CD4-positive, alpha-beta T cell treated with Interleukin-12 subunit alpha and Interleukin-12 subunit beta, for 1 hour (primary cell): ENCODE measurements at regions not wholly inside any gene's neighbourhood (a gene's known extent, or its start where the extent isn't known, plus 50 kb on each side); places are given as distances from the start of the nearest gene placed in this dataset.

ENCODE experiments used
- DNase-seq: peaks from one replicate; pipeline ENCODE4 v3.0.0-alpha.2; 2020

DNA sequence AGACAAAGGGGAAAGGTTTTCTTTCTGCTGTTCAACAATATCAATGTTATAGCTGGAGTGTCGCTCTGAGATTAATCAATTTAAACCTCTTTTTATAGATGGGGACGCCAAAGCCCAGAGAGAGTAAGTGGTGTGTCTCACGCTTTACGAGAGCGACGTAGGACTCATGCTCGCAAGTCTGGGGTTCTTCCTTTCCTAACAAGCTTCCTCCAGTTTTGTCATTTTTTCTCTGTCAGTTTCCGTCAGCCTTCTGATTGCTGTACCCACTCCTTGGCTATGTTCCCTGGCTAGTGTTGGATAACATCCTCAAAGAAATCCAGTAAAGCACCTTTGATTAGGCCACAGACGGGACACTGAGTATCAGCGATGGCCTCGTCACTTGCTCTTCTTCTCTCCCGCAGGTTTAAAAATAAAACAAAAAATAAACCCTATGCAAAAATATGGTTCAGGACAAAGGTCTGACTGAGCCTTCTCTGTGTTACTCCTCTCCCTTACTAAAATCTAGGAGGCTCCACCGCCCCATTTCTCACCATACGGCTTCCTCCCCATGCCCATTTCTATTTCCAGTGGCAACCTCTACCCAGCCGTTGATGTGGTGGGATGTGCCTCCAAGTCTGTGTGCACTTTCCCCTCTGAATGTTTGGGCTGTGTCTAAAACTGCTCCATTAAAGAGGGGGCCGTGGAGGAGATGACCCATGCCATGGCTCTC, 172.7 kb upstream of the PARP11 start:
- DNase-seq = no peak

DNA sequence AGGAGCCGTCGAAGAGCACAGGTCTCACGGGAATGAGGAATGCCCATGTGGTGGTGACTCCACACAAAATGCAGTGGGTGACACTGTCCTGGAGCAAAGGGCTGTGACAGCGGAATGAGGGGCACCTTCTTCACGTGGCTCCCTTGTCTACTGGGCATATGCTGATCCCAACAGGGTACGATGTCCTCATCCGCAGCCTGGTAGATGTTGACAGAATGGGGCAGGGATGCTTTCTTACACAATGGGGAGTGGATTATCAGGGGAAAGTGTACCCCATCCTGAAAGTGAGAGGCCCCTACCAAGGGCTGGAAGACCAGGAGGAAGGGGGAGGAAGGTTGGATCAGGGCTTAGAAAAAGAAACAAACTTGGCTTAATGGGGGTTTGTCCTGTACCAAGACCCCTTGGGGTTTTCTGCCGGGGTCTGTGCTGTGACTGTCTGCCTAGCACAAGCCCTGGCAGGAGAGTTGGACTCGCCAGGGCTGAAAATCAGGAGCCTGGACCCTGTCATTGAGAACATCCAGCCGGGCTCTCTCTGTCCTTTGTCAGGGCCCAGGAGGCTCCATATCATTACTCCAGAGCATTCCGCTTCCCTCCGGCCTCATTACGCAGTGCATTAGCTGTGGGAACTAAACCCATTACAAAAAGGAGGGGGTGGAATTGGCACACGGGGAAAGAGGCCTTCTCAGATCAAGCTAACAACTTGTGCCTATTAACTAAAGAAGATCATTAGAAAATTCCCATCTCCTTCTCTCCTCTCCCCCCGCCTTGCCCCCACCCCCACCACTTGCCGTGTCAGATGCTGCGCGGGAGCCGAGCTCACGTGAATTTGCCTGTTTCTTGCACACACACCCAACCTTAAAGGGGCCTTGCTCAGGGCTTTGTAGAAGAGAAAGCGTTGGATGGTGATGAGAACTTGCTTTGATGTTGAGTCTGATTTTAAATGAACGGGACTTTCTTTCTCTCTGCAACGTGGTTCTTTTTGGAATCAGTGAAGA, 171.8 kb upstream of the PARP11 start:
- DNase-seq = no peak

- no peak for DNase-seq
These were observed 170.9 kb upstream of the PARP11 start for GRCh38 chr12:4044101-4044500.

DNA sequence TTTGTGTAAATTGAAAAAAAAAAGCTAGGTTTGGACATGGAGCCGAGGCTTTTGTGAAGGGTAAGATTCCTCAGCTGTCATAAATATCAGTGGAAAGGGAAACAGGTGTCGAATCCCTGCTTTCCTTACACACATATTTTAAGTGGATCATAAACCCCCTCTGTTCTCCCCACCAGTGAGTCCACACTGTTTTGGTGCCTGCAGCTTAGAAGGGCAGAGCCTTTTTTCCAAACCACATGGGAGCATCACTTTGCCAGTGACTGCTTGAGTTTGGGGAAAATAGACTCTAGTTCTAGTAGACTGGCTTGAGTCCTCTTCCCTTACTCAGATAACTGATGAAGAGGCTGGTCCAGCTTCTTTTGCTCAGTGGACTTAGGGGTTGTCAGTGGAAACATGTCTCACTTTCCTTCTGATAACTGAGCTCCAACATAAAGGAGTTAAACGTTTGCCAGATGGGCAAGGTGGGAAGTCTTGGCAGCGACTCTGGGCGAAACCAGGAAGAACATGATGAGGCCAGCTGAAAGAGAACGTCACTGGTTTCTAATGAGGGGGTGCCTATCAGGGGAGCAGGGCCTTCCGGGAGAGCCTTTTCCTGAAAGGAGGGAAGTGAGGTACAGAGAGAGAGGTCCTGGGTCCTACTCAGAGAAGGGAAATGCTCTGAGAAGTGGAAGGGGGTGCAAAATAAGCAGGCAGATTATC, 168.1 kb upstream of the PARP11 start:
- DNase-seq = no peak

DNA sequence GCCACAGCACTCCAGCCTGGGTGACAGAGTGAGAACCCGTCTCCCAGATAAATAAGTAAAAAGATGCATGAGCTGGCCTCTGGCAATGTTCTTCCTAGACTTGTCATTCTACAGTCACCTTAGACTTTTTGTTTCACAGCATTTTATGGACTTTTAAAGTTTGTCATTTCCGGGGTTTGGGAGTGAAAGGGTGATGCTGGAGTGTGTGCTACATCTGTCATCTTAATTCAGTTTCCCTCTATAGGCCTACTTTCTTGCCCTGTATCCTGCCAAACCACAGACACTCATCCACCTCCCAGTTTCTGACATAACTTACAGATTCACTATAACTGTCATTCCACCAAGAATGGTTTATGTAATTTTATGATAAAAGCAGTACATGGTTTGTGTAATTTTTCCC, 166.7 kb upstream of the PARP11 start:
- no peak for DNase-seq

DNA sequence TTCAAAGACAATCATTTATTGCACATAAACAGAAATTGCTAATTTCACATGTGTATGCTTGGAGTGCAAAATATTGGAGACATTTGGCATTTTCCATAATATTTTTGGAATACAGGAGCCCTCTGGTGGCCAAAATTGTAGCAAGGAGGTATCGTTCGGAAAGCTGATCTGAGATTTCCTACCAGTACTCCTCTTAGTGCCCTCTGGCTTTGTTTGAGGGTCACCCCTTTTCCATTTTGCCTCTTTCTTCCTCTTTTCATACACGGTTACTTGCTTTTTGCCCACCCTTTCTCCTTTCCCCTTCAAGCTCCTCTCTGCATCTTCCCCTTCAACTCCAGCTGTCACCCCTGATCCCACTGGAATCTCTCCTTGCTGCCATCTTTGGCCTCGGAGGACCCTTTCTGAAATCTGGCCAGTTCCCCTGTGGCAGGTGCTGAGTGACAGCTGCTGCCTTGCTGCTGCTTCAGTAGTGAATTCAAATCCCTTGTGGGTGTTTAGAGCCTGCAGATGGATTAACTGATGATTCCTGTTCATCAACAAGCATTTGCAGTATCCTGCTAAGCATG, 164.6 kb upstream of the PARP11 start:
- peak; percentile 26 for DNase-seq

GRCh38 chr12:4036671-4037271, 163.6 kb upstream of the PARP11 start:
- no peak for DNase-seq

DNA sequence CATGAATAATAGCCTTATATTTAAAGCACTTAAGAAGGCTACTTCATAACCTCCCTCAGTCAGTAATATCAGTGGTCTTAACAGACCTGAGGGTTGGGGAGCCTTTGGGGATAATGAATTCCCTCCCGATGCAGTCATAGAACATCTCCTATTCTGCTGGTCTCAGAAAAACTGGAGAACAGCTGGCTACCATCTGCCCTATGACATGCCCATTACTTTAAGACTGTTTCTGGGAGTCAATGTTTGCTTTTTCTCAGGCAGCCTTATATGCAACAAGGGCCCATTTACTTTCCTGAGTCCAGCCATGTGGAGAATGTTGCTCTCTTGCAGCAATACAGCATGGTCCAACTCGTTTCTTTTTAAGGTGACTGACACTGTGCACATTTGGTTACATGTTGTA, 161.7 kb upstream of the PARP11 start:
- DNase-seq = no peak

GRCh38 chr12:4032924-4033615, 159.9 kb upstream of the PARP11 start:
- no peak for DNase-seq

DNA sequence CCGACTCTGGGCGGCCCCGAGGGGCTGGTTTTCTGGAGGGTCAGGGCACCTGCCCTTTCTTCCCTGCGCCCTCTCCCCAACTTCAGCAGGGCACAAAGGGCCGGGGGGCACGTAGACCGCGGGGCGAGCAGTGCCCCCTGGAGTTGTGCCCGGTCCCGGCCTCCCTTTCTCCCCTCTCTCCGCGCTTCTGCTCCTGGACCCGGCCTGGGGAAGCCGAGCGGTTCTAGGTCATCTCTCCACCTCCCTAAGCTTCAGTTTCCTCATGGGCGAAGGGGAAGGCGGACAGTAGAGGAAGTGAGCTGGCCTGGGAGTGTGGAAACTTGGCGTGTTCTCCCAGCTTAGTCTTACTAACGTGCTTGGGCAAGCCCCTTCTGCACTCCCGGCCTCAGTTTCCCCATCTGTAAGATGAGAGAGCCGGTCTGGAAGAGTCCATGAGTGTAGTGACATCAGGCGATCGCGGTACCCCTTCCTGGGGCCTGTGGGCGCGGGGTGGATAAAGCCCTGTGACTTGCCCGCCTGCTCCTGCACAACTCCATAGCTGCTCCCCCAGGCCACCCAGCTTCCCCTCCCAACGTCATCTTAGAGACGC, 158.6 kb upstream of the PARP11 start:
- DNase-seq = no peak

GRCh38 chr12:4030929-4031702, 157.9 kb upstream of the PARP11 start:
- peak; percentile 78 for DNase-seq

GRCh38 chr12:4027412-4027811, 154.2 kb upstream of the PARP11 start:
- DNase-seq = peak; percentile 65

DNA sequence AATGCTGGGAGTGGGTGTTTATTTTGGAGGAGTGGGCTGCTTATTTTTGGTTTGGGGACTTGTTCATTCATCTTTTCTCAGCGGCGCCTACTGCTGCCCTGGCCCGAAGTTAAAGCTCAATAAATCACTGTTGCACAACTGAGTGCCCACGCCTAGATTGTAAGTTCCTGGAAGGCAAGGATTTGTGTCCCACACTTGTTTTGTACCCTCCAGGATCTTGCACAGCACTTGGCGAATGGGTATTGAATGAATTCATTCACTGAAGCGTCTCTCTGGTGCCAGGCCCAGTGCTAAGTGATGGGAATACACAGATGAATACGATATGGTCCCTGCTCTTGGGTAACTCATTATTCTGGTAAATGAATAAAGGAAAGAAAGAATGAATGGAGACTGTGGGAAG, 153.3 kb upstream of the PARP11 start:
- no peak for DNase-seq

- no peak for DNase-seq
These were observed 152.8 kb upstream of the PARP11 start for GRCh38 chr12:4026020-4026358.

DNA sequence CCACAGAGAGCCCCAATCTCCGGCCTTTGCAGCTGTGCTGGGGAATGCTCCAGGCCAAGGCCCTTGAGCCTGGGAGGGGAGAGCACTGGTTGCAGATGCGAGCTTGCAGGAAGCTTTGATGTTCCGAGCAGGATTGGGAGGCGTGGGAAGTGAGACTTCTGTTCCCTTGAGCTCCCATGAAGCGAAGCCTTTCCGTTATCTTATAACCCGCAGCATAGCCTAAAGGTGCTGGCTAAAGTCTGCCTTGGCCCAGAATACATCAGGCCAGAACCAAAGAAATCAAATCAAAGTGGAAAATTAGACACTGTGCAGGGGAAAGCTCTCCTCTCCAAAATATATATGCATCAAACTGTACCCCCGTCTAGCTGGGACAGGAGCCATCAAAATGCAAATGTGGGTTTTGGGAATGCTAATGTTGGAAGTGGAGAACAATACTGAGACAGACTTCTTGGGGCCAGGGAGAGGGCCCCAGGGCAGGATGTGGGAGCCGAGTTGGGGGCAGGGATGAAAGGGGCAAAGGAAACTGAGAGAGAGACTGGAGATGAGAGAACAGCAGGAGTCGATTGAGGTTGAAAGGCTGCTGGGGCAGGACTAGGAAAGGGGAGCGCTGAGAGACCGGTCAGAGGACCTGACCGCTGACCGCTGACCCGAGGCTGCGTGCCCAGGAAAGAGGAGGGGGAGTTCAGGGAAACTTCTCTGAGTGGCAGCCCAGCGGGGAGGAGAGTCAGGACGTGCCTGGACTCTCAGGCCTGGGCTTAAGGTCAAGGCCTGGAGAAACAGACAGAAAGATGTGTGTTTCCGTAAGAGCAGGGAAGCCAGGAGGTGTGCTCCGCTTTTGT, 152.2 kb upstream of the PARP11 start:
- no peak for DNase-seq

DNA sequence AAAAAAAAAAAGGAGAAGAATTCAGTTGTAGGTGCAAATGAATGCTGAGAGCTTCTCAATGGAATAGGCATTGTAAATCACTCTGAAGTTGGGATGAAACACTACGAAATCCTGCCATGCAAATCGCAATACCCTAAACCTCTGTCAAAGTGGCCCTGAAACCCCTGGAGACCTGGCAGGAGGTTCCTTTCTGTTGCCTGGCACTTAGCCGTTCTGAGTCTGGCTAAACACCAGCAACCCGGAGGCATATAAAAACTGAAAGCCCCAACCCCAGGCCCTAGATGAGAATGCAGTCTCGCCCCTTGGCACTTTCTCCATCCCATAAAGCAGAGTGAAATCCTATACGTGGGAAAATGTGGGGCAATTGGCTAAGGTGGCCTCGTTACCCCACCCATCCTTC, 151.5 kb upstream of the PARP11 start:
- no peak for DNase-seq

GRCh38 chr12:4015225-4016091, 142.3 kb upstream of the PARP11 start:
- DNase-seq = no peak

- DNase-seq = no peak
These were observed 141.6 kb upstream of the PARP11 start for GRCh38 chr12:4014858-4015224.

GRCh38 chr12:4014444-4014843, 141.2 kb upstream of the PARP11 start:
- no peak for DNase-seq
